ENCODE measurements at regions not wholly inside any gene's neighbourhood (a gene's known extent, or its start where the extent isn't known, plus 50 kb on each side); places are given as distances from the start of the nearest gene placed in this dataset.
"Not testable (repeated sequence)": the region's sequence is repeated elsewhere in the genome, so short reads cannot be mapped to it uniquely, and the experiment has no call there.

DNA sequence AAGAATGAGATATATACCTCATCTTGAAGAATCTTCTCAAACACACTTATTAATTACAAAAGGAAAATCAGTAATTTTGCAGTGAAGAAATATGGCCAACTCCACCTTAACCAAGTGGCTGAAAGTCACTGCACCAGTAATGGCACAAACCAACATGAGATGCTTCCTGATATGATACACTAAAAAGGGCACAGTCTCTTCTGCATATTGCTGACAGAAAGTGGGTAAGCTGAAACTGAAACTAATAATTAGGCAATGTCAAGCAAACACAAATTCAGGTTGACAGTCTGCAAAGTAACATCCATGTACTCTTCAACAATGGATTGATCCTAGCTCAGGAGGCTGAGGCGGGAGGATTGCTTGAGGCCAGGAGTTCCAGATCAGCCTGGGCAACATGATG is 56.1 kb downstream of the ZNF22 start:
- H3K27ac ChIP-seq; H3K4me1 ChIP-seq (replicated peaks); intact Hi-C loops (cut with DNase I); H3K9me3 ChIP-seq; H3K36me3 ChIP-seq; H3K27me3 ChIP-seq (replicated peaks; ENCODE audit: insufficient read depth); DNase-seq (ENCODE audit: low spot score); H3K4me3 ChIP-seq: not testable (repeated sequence)
- WGBS = 100% methylated on average over 1 of the region's 1 CpG

- Histone ChIP-seq H3K4me1 (replicated peaks) (no peaks in the 10 kb centered on the region), H3K27ac (no peak overlapping the region), H3K36me3 (no peaks in the 10 kb centered on the region), H3K27me3 (replicated peaks; ENCODE audit: insufficient read depth) (no peaks in the 10 kb centered on the region), H3K4me3 (no peak overlapping the region), H3K9me3 (no peaks in the 10 kb centered on the region)
- intact Hi-C loops (cut with DNase I) = no loop called here
- TF ChIP-seq POLR2A (IDR thresholded peaks at IDR 0.05) (no peak), POLR2AphosphoS5 (IDR thresholded peaks at IDR 0.05) (no peak)
- TF ChIP-seq, protein P1, sequence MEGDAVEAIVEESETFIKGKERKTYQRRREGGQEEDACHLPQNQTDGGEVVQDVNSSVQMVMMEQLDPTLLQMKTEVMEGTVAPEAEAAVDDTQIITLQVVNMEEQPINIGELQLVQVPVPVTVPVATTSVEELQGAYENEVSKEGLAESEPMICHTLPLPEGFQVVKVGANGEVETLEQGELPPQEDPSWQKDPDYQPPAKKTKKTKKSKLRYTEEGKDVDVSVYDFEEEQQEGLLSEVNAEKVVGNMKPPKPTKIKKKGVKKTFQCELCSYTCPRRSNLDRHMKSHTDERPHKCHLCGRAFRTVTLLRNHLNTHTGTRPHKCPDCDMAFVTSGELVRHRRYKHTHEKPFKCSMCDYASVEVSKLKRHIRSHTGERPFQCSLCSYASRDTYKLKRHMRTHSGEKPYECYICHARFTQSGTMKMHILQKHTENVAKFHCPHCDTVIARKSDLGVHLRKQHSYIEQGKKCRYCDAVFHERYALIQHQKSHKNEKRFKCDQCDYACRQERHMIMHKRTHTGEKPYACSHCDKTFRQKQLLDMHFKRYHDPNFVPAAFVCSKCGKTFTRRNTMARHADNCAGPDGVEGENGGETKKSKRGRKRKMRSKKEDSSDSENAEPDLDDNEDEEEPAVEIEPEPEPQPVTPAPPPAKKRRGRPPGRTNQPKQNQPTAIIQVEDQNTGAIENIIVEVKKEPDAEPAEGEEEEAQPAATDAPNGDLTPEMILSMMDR (IDR thresholded peaks at IDR 0.05) = no peak
- DNase-seq (ENCODE audit: low spot score) = no peak
- 78% methylated on average over 1 of the region's 1 CpG for WGBS
These were observed 57.9 kb downstream of the ZNF22 start for GRCh38 chr10:45058580-45058979.

- 92% methylated on average over 4 of the region's 4 CpGs for WGBS
- intact Hi-C loops (cut with DNase I) = no loop called here
- H3K4me1 ChIP-seq (replicated peaks) = no peaks in the 10 kb centered on the region
- H3K36me3 ChIP-seq = no peaks in the 10 kb centered on the region
- TF ChIP-seq POLR2A (IDR thresholded peaks at IDR 0.05) (no peak), POLR2AphosphoS5 (IDR thresholded peaks at IDR 0.05) (no peak)
- TF ChIP-seq, protein P1 (IDR thresholded peaks at IDR 0.05) = no peak
- H3K27me3 ChIP-seq (replicated peaks; ENCODE audit: insufficient read depth) = no peaks in the 10 kb centered on the region
- no peak overlapping the region for H3K27ac ChIP-seq
- H3K4me3 ChIP-seq = no peak overlapping the region
- H3K9me3 ChIP-seq = no peaks in the 10 kb centered on the region
- no peak for DNase-seq (ENCODE audit: low spot score)
These were observed 58.4 kb downstream of the ZNF22 start for GRCh38 chr10:45058992-45059561.

GRCh38 chr10:45059632-45060031 is 58.9 kb downstream of the ZNF22 start:
- intact Hi-C loops (cut with DNase I) = no loop called here
- H3K4me3 ChIP-seq = no peak overlapping the region
- no peak overlapping the region for H3K27ac ChIP-seq
- DNase-seq (ENCODE audit: low spot score) = no peak
- no peaks in the 10 kb centered on the region for H3K9me3 ChIP-seq
- no peaks in the 10 kb centered on the region for H3K4me1 ChIP-seq (replicated peaks)
- H3K27me3 ChIP-seq (replicated peaks; ENCODE audit: insufficient read depth) = no peaks in the 10 kb centered on the region
- WGBS = 100% methylated on average over 2 of the region's 2 CpGs
- TF ChIP-seq POLR2A (IDR thresholded peaks at IDR 0.05) (no peak), POLR2AphosphoS5 (IDR thresholded peaks at IDR 0.05) (no peak)
- TF ChIP-seq, protein P1 (IDR thresholded peaks at IDR 0.05) = no peak
- H3K36me3 ChIP-seq = no peaks in the 10 kb centered on the region

DNA sequence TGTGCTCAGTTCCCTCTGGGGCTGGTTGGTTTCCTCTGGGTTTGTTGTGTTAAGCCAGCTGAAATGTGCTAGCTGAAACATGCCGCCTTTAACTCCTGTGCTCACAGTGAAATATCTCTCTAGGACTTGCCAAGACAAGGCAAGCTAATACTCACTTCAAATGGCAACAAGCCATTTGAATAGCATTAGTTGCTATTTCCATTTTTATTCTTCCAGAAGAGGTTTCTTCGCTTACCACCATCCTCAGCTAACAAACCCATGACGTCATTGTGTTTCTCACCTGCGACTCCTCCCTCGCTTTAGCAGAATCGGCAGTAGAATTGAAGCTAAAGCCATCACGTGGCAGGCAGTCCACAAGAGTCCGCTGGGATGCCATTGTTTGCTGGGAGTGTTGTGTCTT is 61.3 kb downstream of the ZNF22 start:
- intact Hi-C loops (cut with DNase I) = no loop called here
- Histone ChIP-seq H3K27ac (no peak overlapping the region), H3K27me3 (replicated peaks; ENCODE audit: insufficient read depth) (no peaks in the 10 kb centered on the region), H3K4me1 (replicated peaks) (no peaks in the 10 kb centered on the region), H3K4me3 (no peak overlapping the region), H3K36me3 (no peaks in the 10 kb centered on the region), H3K9me3 (no peaks in the 10 kb centered on the region)
- peak; percentile 40 for DNase-seq (ENCODE audit: low spot score)
- TF ChIP-seq, protein P1 (IDR thresholded peaks at IDR 0.05) = no peak
- TF ChIP-seq POLR2A (IDR thresholded peaks at IDR 0.05) (no peak), POLR2AphosphoS5 (IDR thresholded peaks at IDR 0.05) (peak; percentile 29)
- WGBS = 54% methylated on average over 8 of the region's 8 CpGs
